ENCODE measurements at regions not wholly inside any gene's neighbourhood (a gene's known extent, or its start where the extent isn't known, plus 50 kb on each side); places are given as distances from the start of the nearest gene placed in this dataset.
"Not testable (repeated sequence)": the region's sequence is repeated elsewhere in the genome, so short reads cannot be mapped to it uniquely, and the experiment has no call there.

DNA sequence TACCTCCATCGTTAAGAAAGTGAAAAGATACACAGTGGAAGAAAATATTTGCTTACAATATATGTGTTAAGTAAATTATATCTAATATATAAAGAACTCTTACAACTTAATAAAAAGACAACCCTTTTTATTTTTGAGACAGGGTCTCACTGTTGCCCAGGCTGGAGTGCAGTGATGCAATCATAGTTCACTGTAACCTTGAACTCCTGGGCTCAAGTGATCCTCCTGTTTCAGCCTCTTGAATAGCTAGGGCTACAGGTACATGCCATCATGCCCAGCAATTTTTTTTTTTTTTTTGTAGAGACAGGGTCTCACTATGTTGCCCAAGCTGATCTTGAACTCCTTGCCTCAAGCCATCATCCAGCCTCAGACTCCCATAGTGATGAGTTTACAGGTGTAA lies 50.8 kb upstream of the KIF13A start:
- H2AFZ ChIP-seq (ENCODE audit: low read depth, low read length); H3K4me2 ChIP-seq (ENCODE audit: insufficient read depth, low read length); H3K9ac ChIP-seq (ENCODE audit: insufficient read depth in 1 of 2, low read depth in 2 of 2, low read length in 2 of 2); H3K27me3 ChIP-seq (ENCODE audit: control insufficient read depth in 2 of 2, insufficient read depth in 2 of 2, low read length in 2 of 2); H3K9me1 ChIP-seq (ENCODE audit: control insufficient read depth, insufficient read depth, low read length); H3K79me2 ChIP-seq (ENCODE audit: control insufficient read depth, insufficient read depth, low read length); H3K27ac ChIP-seq (ENCODE audit: extremely low read depth, low read depth, low read length); FAIRE-seq; in situ Hi-C loops (cut with MboI); H4K20me1 ChIP-seq (replicated peaks; ENCODE audit: control insufficient read depth, insufficient read depth, low read length); CTCF ChIA-PET (ENCODE audit: low intra/inter-chr PET ratio); intact Hi-C loops (cut with micrococcal nuclease); POLR2A ChIA-PET; H3K36me3 ChIP-seq (ENCODE audit: control insufficient read depth, insufficient read depth, low read length); H3K4me3 ChIP-seq; H3K9me3 ChIP-seq (replicated peaks; ENCODE audit: control insufficient read depth, insufficient read depth, low read depth, low read length); ATAC-seq; BruUV-seq (replicated peaks); DNase-seq (ENCODE audit: extremely low read depth in 1 of 4, low spot score in 3 of 4): not testable (repeated sequence)
- WGBS (ENCODE audit: insufficient coverage, low coverage, missing lambda C conversion rate) = 56% methylated on average over 1 of the region's 1 CpG
- 0 out of 2 replicates have a peak, but pooled peaks have one; percentile 20 for TF ChIP-seq CEBPG (CRISPR knock-in tag; IDR thresholded peaks at IDR 0.05)
- TF ChIP-seq CEBPG (tag; conservative IDR thresholded peaks at IDR 0.05 in 1 of 2, IDR thresholded peaks at IDR 0.05 in 1 of 2) = peak in 1 of 2 experiments; percentile 29; a peak in 1 of 4 replicates
- TF ChIP-seq, protein P1, sequence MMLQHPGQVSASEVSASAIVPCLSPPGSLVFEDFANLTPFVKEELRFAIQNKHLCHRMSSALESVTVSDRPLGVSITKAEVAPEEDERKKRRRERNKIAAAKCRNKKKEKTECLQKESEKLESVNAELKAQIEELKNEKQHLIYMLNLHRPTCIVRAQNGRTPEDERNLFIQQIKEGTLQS (IDR thresholded peaks at IDR 0.05) = peak; percentile 57
- TF ChIP-seq, protein P1 (CRISPR knock-in tag; conservative IDR thresholded peaks at IDR 0.05) = not testable (repeated sequence)
- TF ChIP-seq CEBPB (tag; IDR thresholded peaks at IDR 0.05) = 0 out of 2 replicates have a peak, but pooled peaks have one; percentile 18
- peaks cover 4 to 17% of the 10 kb centered on the region in 2 experiments; a peak in 4 of 5 replicates for H3K4me1 ChIP-seq (replicated peaks in 1 of 2; ENCODE audit: control insufficient read depth in 2 of 2, insufficient read depth in 2 of 2, low read length in 2 of 2)
